HG03378 (cell line): ENCODE measurements at regions not wholly inside any gene's neighbourhood (a gene's known extent, or its start where the extent isn't known, plus 50 kb on each side); places are given as distances from the start of the nearest gene placed in this dataset.

Experiments used
- ATAC-seq: cut with Tn5 transposase; IDR thresholded peaks from one replicate; pipeline ENCODE4 v1.9.1; 2021; ENCODE audit warnings: mild to moderate bottlenecking, moderate library complexity; ENCODE audit not compliant: unreplicated experiment

DNA sequence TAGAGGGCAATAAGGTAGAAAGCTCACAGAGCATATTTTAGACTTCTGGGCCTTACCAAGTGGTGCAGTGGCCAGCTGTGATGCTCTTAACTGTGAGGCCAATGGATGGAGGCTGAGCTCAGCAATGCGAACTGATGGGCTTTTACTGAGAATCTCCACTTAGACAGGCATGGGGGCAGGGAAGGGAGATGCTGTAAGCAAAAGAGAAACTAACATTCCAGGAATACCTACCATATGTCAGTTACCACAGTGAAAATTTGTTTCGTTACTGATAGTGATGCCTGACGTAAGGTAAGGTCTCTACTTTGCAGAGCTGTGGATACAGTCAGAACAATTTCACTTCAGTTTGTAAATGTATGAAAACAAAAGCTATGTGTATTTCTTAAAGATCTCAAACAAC is 250.6 kb upstream of the ZFHX3 start:
- ATAC-seq: no peak

DNA sequence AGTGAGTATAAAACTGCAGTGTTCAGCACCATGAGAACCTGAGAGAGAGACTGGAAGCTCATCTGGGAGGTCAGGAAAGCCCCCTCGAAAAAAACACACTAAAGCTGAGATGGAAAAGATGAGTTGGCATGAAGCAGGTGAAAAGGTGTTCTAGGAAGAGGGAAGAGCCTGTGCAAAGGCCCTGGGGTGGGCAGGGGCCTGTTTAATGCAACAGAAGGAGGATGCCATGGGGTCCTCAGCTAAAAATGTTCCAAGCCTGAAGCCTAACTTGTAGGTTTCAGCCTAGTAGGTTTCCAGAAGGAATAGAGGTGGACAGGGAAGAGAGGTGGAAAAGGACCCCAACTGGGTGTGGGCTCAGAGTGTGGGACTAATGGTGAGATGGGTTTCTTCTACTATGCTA is 242.3 kb upstream of the ZFHX3 start:
- ATAC-seq: no peak

- peak; percentile 93 for ATAC-seq
Observed at GRCh38 chr16:73289232-73289631, 241.3 kb upstream of the ZFHX3 start.

- ATAC-seq: no peak
Observed at GRCh38 chr16:73288520-73288919, 240.6 kb upstream of the ZFHX3 start.

DNA sequence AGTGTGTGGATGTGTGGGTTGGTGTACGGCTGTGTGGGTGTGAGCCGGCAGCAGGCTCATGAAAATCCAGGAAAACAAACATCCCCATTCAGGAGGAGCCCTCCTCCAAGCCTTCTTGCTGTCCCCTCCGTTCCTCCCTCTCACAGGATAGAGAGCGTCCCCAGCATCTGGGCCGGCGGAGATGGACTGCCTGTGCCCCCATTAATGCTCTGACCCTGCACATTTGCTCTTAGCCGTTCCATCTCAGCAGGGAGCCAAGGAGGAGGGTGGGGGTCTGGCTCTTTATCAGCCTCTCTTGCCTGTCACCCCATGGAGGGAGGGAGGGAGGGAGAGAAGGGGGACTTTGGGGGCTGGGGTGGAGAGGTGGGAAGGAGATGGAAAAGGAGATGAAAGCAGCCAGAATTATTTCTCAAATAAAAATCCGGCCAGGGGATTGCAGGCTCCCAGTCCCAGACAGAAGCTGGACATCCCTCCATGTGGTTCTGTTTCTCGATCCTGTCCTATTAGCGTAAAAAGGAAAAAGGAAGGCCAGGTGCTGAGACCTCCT is 240.0 kb upstream of the ZFHX3 start:
- no peak for ATAC-seq

DNA sequence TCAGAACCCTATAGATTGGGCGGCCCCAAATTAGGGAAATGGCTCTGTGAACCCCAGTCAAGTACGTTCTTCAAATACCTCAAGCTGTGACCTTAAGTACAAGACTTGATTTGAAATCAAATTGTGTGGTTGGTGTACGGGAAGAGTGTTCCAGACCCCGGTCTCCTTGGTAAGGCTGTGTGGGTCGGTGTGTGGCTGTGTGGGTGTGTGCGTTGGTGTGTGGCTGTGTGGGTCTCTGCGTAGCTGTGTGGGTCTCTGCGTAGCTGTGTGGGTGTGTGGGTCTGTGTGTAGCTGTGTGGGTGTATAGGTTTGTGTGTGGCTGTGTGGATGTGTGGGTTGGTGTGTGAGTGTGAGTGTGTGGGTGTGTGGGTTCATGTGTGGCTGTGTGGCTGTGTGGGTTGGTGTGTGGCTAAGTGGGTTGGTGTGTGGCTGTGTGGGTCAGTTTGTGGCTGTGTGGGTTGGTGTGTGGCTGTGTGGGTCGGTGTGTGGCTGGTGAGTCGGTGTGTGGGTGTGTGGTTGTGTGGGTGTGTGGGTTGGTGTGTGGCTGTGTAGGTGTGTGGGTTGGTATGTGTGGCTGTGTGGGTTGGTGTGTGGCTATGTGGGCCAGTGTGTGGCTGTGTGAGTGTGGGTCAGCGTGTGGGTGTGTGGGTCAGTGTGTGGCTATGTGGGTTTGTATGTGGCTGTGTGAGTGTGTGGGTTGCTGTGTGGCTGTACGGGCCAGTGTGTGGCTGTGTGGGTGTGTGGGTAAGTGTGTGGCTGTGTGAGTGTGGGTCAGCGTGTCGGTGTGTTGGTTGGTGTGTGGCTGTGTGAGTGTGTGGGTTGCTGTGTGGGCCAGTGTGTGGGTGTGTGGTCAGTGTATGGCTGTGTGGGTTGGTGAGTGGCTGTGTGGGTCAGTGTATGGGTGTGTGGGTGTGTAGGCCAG is 238.7 kb upstream of the ZFHX3 start:
- ATAC-seq: no peak

- no peak for ATAC-seq
Observed at GRCh38 chr16:73285436-73286201, 237.7 kb upstream of the ZFHX3 start.

- no peak for ATAC-seq
Observed at GRCh38 chr16:73280388-73280787, 232.5 kb upstream of the ZFHX3 start.

DNA sequence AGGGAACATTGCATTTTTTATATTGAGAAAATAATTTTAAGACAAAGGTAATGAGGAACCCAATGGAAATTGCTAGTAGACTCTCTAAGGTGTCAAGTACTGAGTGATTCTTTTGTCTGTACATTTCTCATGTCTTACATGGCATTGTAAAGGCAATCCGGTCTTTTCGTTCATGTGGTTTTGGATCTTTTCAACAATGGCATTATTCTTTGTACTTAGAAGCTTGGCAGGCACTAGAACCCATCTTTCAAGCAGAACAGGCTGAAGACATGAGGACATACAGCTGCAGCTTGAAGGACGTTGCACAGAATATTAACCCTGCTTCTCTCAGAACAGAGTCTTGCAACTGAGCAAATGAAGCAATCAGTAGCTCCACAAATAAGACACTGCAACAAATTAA is 231.5 kb upstream of the ZFHX3 start:
- no peak for ATAC-seq

DNA sequence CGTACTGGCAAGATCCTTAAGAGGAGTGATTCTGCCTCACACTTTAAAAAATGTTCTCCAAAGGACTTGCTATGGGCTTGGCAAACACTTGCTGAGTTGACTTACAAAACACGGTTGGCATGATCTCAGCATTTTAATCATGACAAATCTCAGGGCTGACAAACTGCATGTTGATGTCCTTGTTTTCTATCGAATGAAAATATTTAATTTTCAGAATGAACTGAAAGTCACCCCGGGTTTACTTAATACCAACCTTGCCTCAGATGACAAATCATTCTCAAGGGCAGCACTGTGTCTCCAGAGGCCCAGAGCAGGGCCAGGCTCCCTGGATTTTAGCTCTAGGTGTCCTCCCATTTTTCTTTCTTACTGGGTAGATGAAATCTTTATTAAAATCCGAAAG is 229.1 kb upstream of the ZFHX3 start:
- no peak for ATAC-seq

- no peak for ATAC-seq
Observed at GRCh38 chr16:73275448-73275847, 227.5 kb upstream of the ZFHX3 start.

DNA sequence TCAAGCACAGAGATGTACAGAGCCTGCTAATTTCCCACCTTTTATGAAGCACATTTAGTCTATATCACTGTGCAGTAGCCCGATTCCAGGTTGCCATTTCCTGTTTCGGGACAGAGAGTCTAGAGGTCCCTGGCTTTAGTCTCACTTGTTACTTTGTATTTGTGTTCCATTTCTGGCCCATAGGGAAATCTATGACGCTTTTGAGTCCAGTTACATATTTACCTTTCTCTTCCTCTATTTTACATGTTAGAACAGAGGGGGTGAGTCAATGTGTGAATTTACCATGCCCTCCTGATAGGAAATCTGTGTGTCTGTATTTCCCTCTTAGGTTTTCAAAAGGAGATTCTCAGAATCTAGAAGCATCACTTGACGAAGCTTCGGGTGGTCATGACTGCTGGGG is 227.1 kb upstream of the ZFHX3 start:
- peak; percentile 92 for ATAC-seq

- no peak for ATAC-seq
Observed at GRCh38 chr16:73274140-73274539, 226.2 kb upstream of the ZFHX3 start.

GRCh38 chr16:73268366-73268993 is 220.6 kb upstream of the ZFHX3 start:
- ATAC-seq: no peak

- ATAC-seq: no peak
Observed at GRCh38 chr16:73265935-73266334, 218.0 kb upstream of the ZFHX3 start.

DNA sequence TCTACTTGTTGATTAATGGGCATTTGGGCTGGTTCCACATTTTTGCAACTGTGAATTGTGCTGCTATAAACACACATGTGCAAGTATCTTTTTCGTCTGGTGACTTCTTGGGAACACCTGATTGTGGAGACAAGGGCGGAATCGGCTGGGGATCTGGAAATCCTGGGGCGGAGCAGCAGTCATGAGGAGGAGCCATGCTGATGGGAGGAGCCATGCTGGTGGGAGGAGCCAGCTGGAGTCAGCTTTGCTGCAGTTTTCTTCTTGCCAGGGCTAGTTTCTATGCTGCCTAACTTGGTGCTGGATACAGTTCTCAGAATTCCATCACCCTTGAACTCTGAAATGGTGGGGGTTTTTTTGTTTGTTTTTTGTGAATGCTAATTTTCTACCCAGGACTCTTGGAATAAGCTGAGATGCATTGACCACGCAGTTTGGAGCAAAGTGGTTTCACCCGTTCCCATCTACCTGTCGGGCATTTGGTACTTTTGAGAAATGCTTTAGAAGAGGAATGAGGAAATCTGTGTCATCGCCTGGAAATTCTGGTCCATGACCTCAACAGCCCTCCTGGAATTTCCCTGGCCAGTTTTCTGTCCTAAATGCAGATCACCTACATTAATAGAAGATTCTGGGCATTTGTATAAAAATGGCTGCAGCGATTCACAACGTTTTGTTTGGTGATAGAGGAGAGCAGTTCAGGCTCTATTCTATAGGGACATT is 217.4 kb upstream of the ZFHX3 start:
- ATAC-seq: no peak

DNA sequence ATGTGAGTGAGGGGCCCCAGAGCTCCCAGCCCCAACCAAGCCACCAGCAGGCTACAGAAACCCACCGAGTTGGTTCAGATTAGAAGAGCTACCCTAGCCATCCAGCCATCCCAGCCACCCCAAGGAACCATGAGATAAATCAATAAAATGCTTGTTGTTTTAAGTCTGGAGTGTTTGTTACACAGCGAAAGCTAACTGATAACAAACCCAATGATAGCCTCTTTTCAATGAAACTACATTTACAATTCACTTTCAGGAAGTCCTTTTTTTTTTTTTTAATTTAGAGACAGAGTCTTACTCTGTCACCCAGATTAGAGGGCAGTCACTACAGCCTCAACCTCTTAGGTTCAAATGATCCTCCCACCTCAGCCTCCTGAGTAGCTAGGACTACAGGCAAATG is 215.0 kb upstream of the ZFHX3 start:
- no peak for ATAC-seq

DNA sequence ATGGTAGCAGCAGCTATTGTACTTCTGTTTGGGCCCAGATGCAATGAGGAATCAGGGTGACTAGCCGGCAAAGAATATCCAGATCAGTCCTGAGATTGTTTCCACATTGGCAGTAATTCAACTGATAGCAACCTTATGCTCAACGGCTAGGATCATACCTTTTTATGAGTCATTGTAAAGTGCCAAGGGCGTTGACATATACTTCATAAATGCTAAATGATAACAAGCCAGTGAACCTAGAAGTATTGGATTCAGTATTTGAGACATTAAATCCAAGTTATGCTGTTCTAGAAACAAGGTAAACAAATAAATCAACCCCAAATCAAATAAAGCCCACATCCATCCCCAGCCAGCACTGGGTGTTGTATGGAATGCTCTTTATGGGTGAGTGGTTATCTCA is 207.1 kb upstream of the ZFHX3 start:
- no peak for ATAC-seq

DNA sequence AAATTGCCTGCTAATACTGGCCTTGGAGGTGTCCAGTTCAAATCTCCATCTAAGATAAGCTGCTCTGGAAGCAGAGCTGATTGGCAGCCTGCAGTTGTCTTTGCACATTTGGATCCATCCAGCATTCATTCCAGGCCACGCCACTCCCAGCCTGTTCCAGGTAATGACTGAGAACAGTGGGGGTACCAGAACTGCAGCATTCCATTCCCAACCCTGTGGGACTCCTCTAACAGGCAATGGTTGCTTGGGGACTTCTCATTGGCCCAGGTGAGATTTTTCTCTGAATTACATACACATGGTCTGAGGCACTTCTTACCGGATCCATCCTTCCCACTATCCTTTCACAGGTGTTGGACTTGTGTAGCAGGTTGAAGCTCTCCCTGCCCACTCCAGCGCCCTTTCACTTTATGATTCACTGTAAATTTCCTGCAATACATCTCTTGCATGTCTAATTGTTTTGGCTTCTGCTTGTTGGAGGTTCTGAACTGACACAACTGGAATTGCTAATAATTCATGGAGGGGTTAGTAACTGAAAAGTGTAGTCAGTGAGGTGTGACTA is 206.1 kb upstream of the ZFHX3 start:
- ATAC-seq: no peak

- no peak for ATAC-seq
Observed at GRCh38 chr16:73252446-73252845, 204.5 kb upstream of the ZFHX3 start.
